ENCODE measurements at regions not wholly inside any gene's neighbourhood (a gene's known extent, or its start where the extent isn't known, plus 50 kb on each side); places are given as distances from the start of the nearest gene placed in this dataset.

DNA sequence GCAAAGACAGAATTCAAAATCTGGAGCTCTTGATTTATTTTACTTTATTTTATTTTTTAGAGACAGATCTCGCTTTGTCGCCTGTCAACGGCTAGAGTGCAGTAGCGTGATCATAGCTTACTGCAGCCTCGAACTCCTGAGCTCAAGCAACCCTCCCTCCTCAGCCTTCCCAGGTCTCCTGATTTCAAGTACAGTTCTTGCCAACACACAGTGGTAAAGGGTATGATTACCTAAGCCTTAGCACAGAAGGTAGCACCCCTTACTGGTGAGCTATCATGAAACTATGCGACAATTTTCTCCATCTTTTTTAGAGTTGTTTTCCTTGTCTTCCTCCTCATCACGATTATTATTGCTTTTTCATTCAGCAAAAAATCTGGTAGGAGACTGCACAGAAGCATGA lies 94.3 kb upstream of the ETV6 start:
- TF ChIP-seq, protein P1, sequence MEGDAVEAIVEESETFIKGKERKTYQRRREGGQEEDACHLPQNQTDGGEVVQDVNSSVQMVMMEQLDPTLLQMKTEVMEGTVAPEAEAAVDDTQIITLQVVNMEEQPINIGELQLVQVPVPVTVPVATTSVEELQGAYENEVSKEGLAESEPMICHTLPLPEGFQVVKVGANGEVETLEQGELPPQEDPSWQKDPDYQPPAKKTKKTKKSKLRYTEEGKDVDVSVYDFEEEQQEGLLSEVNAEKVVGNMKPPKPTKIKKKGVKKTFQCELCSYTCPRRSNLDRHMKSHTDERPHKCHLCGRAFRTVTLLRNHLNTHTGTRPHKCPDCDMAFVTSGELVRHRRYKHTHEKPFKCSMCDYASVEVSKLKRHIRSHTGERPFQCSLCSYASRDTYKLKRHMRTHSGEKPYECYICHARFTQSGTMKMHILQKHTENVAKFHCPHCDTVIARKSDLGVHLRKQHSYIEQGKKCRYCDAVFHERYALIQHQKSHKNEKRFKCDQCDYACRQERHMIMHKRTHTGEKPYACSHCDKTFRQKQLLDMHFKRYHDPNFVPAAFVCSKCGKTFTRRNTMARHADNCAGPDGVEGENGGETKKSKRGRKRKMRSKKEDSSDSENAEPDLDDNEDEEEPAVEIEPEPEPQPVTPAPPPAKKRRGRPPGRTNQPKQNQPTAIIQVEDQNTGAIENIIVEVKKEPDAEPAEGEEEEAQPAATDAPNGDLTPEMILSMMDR (IDR thresholded peaks at IDR 0.05), result no peak
- TF ChIP-seq POLR2A (IDR thresholded peaks at IDR 0.05), result no peak
